Loucy (cell line): ENCODE measurements at regions not wholly inside any gene's neighbourhood (a gene's known extent, or its start where the extent isn't known, plus 50 kb on each side); places are given as distances from the start of the nearest gene placed in this dataset.

Experiments used
- H2AFZ ChIP-seq: fragments of 200-600 bp; sonication (generic); 2 replicates; pipeline ENCODE4 v1.6.0; 2016; ENCODE audit warnings: antibody characterized with exemption, mild to moderate bottlenecking, low read length, moderate library complexity
- H3F3A ChIP-seq: fragments of 200-600 bp; 2 replicates; pipeline ENCODE4 v1.6.0; 2016; ENCODE audit warnings: antibody characterized with exemption, low read depth, mild to moderate bottlenecking
- H3K27me3 ChIP-seq: fragments of 200-600 bp; sonication (generic); 2 replicates; pipeline ENCODE4 v1.6.1; 2014; ENCODE audit warnings: low read length, mild to moderate bottlenecking; ENCODE audit not compliant: insufficient read depth, poor library complexity, severe bottlenecking
- H3K36me3 ChIP-seq: fragments of 200-600 bp; sonication (generic); 2 replicates; pipeline ENCODE4 v1.6.1; 2016; ENCODE audit warnings: low read length; ENCODE audit not compliant: insufficient read depth
- H3K4me1 ChIP-seq: fragments of 200-600 bp; sonication (generic); 2 replicates; pipeline ENCODE4 v1.5.1; 2014; ENCODE audit warnings: low read length, mild to moderate bottlenecking; ENCODE audit not compliant: insufficient read depth, poor library complexity, severe bottlenecking
- H3K4me2 ChIP-seq: fragments of 200-600 bp; sonication (generic); 2 replicates; pipeline ENCODE4 v1.6.0; 2014; ENCODE audit warnings: antibody characterized with exemption, low read length, low read depth, mild to moderate bottlenecking; ENCODE audit not compliant: poor library complexity, severe bottlenecking
- H3K4me3 ChIP-seq: fragments of 200-600 bp; sonication (generic); 2 replicates; pipeline ENCODE4 v1.5.1; 2014; ENCODE audit warnings: low read length, mild to moderate bottlenecking, mixed read lengths; ENCODE audit not compliant: poor library complexity, severe bottlenecking
- H3K79me2 ChIP-seq: fragments of 200-600 bp; sonication (generic); 2 replicates; pipeline ENCODE4 v1.6.1; 2014; ENCODE audit warnings: low read length; ENCODE audit not compliant: insufficient read depth
- H3K9ac ChIP-seq: fragments of 200-600 bp; sonication (generic); 2 replicates; pipeline ENCODE4 v1.6.0; 2014; ENCODE audit warnings: mild to moderate bottlenecking, low read depth, low read length, moderate library complexity; ENCODE audit not compliant: poor library complexity, severe bottlenecking
- H3K9me2 ChIP-seq: fragments of 200-600 bp; sonication (generic); replicated peaks from 2 replicates; pipeline ENCODE4 v1.6.1; 2016; ENCODE audit warnings: low read depth, low read length, mixed read lengths
- H3K9me3 ChIP-seq: fragments of 200-600 bp; sonication (generic); 2 replicates; pipeline ENCODE4 v1.6.1; 2014; ENCODE audit warnings: mild to moderate bottlenecking, antibody characterized with exemption, low read length, low read depth; ENCODE audit not compliant: insufficient read depth
- H4K20me1 ChIP-seq: fragments of 200-600 bp; sonication (generic); 2 replicates; pipeline ENCODE4 v1.6.0; 2014; ENCODE audit warnings: antibody characterized with exemption, low read length, mild to moderate bottlenecking; ENCODE audit not compliant: insufficient read depth, poor library complexity, severe bottlenecking
- EZH2phosphoT487 ChIP-seq: fragments of 200-600 bp; IDR thresholded peaks from 2 replicates; pipeline ENCODE4 v1.6.1; 2018; ENCODE audit warnings: antibody characterized with exemption, mild to moderate bottlenecking, moderate library complexity, borderline replicate concordance
- TF ChIP-seq, protein P1 (sequence below): fragments of 200-600 bp; sonication (generic); conservative IDR thresholded peaks from 2 replicates; pipeline ENCODE4 v1.5.1; 2014; ENCODE audit warnings: mild to moderate bottlenecking, antibody characterized with exemption, low read length

DNA sequence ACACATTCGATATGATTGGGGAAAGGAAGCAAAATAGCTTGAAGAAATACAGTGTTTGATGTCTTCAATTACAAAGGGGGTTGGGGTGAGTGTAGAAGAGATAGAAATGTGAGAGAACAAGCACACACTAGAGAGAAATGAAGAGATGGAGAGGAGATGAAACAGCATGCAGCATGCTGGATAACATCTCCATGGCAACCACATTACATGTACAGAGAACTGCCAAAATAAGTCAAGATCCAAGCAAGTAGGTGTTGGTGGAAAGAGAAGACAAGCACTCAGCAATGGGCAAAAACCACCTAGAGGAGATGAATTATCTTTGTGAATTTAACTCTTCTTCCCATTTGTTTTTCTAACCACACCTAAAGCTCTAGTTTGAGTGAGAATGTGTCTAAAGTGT, 289.8 kb downstream of the GRIN2B start:
- Histone ChIP-seq H3K9me3 (no peaks in the 10 kb centered on the region), H3K4me3 (no peak overlapping the region), H3K9ac (no peak overlapping the region), H3K27me3 (no peaks in the 10 kb centered on the region), H3K4me2 (no peak overlapping the region), H3K4me1 (no peaks in the 10 kb centered on the region), H3F3A (no peaks in the 10 kb centered on the region), H3K36me3 (no peaks in the 10 kb centered on the region), H3K79me2 (no peaks in the 10 kb centered on the region), H2AFZ (no peak overlapping the region), H3K9me2 (no peaks in the 10 kb centered on the region), H4K20me1 (no peaks in the 10 kb centered on the region)
- TF ChIP-seq EZH2phosphoT487, result no peak
- TF ChIP-seq, protein P1, sequence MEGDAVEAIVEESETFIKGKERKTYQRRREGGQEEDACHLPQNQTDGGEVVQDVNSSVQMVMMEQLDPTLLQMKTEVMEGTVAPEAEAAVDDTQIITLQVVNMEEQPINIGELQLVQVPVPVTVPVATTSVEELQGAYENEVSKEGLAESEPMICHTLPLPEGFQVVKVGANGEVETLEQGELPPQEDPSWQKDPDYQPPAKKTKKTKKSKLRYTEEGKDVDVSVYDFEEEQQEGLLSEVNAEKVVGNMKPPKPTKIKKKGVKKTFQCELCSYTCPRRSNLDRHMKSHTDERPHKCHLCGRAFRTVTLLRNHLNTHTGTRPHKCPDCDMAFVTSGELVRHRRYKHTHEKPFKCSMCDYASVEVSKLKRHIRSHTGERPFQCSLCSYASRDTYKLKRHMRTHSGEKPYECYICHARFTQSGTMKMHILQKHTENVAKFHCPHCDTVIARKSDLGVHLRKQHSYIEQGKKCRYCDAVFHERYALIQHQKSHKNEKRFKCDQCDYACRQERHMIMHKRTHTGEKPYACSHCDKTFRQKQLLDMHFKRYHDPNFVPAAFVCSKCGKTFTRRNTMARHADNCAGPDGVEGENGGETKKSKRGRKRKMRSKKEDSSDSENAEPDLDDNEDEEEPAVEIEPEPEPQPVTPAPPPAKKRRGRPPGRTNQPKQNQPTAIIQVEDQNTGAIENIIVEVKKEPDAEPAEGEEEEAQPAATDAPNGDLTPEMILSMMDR, result no peak

DNA sequence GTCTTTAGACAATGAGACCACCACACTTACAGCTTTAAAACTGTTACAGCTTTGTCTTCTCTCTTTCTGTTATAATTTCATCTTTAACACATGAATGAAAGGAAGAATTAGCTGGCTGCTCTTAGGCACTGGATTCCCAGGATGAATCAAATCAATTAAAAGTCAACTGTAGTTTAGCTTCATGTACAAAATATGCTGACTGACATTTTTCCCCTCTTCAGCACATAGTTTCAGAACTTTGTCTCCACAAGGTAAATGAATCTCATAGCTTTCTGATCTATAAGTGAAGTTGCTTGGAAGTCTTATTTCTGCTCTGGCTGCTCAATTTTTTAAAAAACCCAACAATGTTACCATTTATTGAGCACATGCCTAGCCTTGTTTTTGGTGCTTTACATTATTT, 293.8 kb downstream of the GRIN2B start:
- Histone ChIP-seq H3K9ac (no peak overlapping the region), H3K4me1 (no peaks in the 10 kb centered on the region), H4K20me1 (no peaks in the 10 kb centered on the region), H3K9me3 (no peaks in the 10 kb centered on the region), H2AFZ (no peak overlapping the region), H3F3A (no peaks in the 10 kb centered on the region), H3K9me2 (no peaks in the 10 kb centered on the region), H3K27me3 (no peaks in the 10 kb centered on the region), H3K4me2 (no peak overlapping the region), H3K4me3 (no peak overlapping the region), H3K79me2 (no peaks in the 10 kb centered on the region), H3K36me3 (no peaks in the 10 kb centered on the region)
- TF ChIP-seq EZH2phosphoT487, result no peak
- TF ChIP-seq, protein P1, result no peak

DNA sequence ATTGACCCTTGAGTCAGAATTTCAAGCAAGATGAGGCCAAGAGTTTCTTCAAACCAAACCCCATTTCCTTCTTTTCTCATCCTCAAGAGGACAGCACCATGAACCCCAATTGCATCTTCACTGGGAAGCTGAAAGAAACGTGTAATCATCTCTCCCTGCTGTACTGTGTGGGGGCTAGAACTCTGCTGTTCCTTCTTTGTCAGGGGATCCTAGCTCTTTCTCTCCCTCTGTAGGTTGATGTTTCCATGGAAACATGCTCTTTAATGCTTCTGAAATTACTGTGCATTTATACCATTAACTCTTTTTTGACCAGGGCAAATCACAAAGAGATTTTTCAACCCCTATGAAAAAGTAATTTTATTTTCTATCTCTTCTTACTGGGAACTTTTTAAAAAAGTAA, 295.1 kb downstream of the GRIN2B start:
- Histone ChIP-seq H3K9me3 (no peaks in the 10 kb centered on the region), H3K9me2 (no peaks in the 10 kb centered on the region), H3K36me3 (no peaks in the 10 kb centered on the region), H4K20me1 (no peaks in the 10 kb centered on the region), H3K4me1 (no peaks in the 10 kb centered on the region), H3K79me2 (no peaks in the 10 kb centered on the region), H3F3A (no peaks in the 10 kb centered on the region), H3K4me3 (no peak overlapping the region), H2AFZ (no peak overlapping the region), H3K9ac (no peak overlapping the region), H3K4me2 (no peak overlapping the region), H3K27me3 (no peaks in the 10 kb centered on the region)
- TF ChIP-seq, protein P1, result no peak
- no peak for TF ChIP-seq EZH2phosphoT487
